K562 (cell line): ENCODE measurements at regions not wholly inside any gene's neighbourhood (a gene's known extent, or its start where the extent isn't known, plus 50 kb on each side); places are given as distances from the start of the nearest gene placed in this dataset.

Experiments
- ATAC-seq: fragments of 200-7000 bp; cut with Tn5 transposase; 3 replicates; pipeline ENCODE4 v1.9.1; 2020; ENCODE audit warnings: moderate library complexity
- BruUV-seq: library from RNA; stranded (reverse); fragments of 400-500 nt; replicated peaks from 2 replicates; lab custom pipeline; 2021; lab: Mats Ljungman, UMichigan
- CTCF ChIA-PET: fragments of 300-600 bp; formaldehyde crosslinking; extraction: SDS; loops from one replicate; lab custom pipeline; 2021; ENCODE audit warnings: low intra/inter-chr PET ratio; lab: Yijun Ruan, JAX
- POLR2A ChIA-PET: fragments of 300-600, 350-650 bp; sonication (Branson Sonifier 250); formaldehyde crosslinking; extraction: SDS; loops from one replicate; lab custom pipeline; 2021; ENCODE audit warnings: antibody characterized with exemption, inconsistent platforms; lab: Yijun Ruan, JAX
- DNase-seq, 4 experiments: peaks; one replicate each; pipeline versions ENCODE4 v3.0.0 to v3.0.0-alpha.2; 2011 to 2018; ENCODE audit warnings: low spot score in 3 of 4, mixed read lengths in 3 of 4; ENCODE audit errors: extremely low read depth in 1 of 4
- FAIRE-seq: peaks from 2 replicates; lab custom pipeline; 2011; peaks lifted over from hg19 to GRCh38; lab: Jason Lieb, UNC
- H2AFZ ChIP-seq: 2 replicates; pipeline ENCODE4 v1.6.0; 2011; ENCODE audit warnings: low read depth, low read length, control low read depth, inconsistent platforms
- H3K27ac ChIP-seq: fragments of 200-600 bp; 3 replicates; pipeline ENCODE4 v1.8.0; 2011; ENCODE audit warnings: low read depth, mild to moderate bottlenecking, control low read depth, inconsistent platforms, low read length, moderate library complexity, mixed read lengths; ENCODE audit errors: extremely low read depth
- H3K27me3 ChIP-seq, 2 experiments: fragments of 300-600 bp in 1 of 2; 2 replicates in 1 of 2; 3 replicates in 1 of 2; pipeline versions ENCODE4 v1.6.0 to v1.8.0; 2011; ENCODE audit warnings: inconsistent platforms in 2 of 2, low read length in 2 of 2, mild to moderate bottlenecking in 1 of 2, mixed read lengths in 1 of 2, moderate library complexity in 1 of 2; ENCODE audit not compliant: control insufficient read depth in 2 of 2, insufficient read depth in 2 of 2
- H3K36me3 ChIP-seq: fragments of 300-600 bp; 3 replicates; pipeline ENCODE4 v1.8.0; 2011; ENCODE audit warnings: mild to moderate bottlenecking, low read length, inconsistent platforms; ENCODE audit not compliant: control insufficient read depth, insufficient read depth
- H3K4me1 ChIP-seq, 2 experiments: fragments of 200-600 bp in 1 of 2; replicated peaks in 1 of 2; 2 replicates in 1 of 2; 3 replicates in 1 of 2; pipeline versions ENCODE4 v1.5.1 to v1.8.0; 2011; ENCODE audit warnings: inconsistent platforms in 2 of 2, low read length in 2 of 2, mild to moderate bottlenecking in 1 of 2, mixed read lengths in 1 of 2, moderate library complexity in 1 of 2; ENCODE audit not compliant: control insufficient read depth in 2 of 2, insufficient read depth in 2 of 2
- H3K4me2 ChIP-seq: 2 replicates; pipeline ENCODE4 v1.6.1; 2011; ENCODE audit warnings: low read length, control low read depth, inconsistent platforms, mixed read lengths; ENCODE audit not compliant: insufficient read depth
- H3K4me3 ChIP-seq: fragments of 200-600 bp; sonication (generic), shearing (Covaris generic); 2 replicates; pipeline ENCODE4 v1.5.1; 2016; ENCODE audit warnings: control low read depth, inconsistent platforms
- H3K79me2 ChIP-seq: fragments of 200-600 bp; 3 replicates; pipeline ENCODE4 v1.8.0; 2011; ENCODE audit warnings: low read length, inconsistent platforms; ENCODE audit not compliant: control insufficient read depth, insufficient read depth
- H3K9ac ChIP-seq, 2 experiments: 2 replicates each; pipeline versions ENCODE4 v1.6.0 to v1.6.1; 2011; ENCODE audit warnings: low read depth in 2 of 2, low read length in 2 of 2, control low read depth in 1 of 2, inconsistent platforms in 1 of 2, mild to moderate bottlenecking in 1 of 2, mixed read lengths in 1 of 2; ENCODE audit not compliant: insufficient read depth in 1 of 2
- H3K9me1 ChIP-seq: one replicate; pipeline ENCODE4 v1.6.0; 2011; ENCODE audit warnings: inconsistent platforms, mild to moderate bottlenecking, low read length, moderate library complexity; ENCODE audit not compliant: control insufficient read depth, insufficient read depth
- H3K9me3 ChIP-seq: replicated peaks from 2 replicates; pipeline ENCODE4 v1.5.1; 2011; ENCODE audit warnings: low read depth, low read length, inconsistent platforms; ENCODE audit not compliant: control insufficient read depth, insufficient read depth
- H4K20me1 ChIP-seq: replicated peaks from 2 replicates; pipeline ENCODE4 v1.6.1; 2011; ENCODE audit warnings: low read length, inconsistent platforms, mixed read lengths; ENCODE audit not compliant: control insufficient read depth, insufficient read depth
- AFF4 ChIP-seq: sonication (generic); formaldehyde crosslinking; IDR thresholded peaks from 2 replicates; pipeline ENCODE4 v1.8.0; 2023; ENCODE audit warnings: mild to moderate bottlenecking, missing genetic modification reagents
- CBFB ChIP-seq: sonication (generic); formaldehyde crosslinking; IDR thresholded peaks from 2 replicates; pipeline ENCODE4 v1.4.0; 2020; ENCODE audit warnings: mild to moderate bottlenecking, missing genetic modification reagents
- FOS ChIP-seq: IDR thresholded peaks from 3 replicates; pipeline ENCODE4 v1.6.1; 2011; ENCODE audit not compliant: insufficient read length; ENCODE audit errors: extremely low read depth
- HNRNPL ChIP-seq: fragments of 200-400 bp; formaldehyde crosslinking; IDR thresholded peaks from 2 replicates; pipeline ENCODE4 v1.6.1; 2017; ENCODE audit warnings: low read depth, mild to moderate bottlenecking, low read length
- KLF16 ChIP-seq: IDR thresholded peaks from 2 replicates; pipeline ENCODE4 v1.6.1; 2016; ENCODE audit warnings: antibody characterized with exemption
- POLR3A ChIP-seq: IDR thresholded peaks from 2 replicates; pipeline ENCODE4 v1.6.1; 2011; ENCODE audit warnings: borderline replicate concordance, mild to moderate bottlenecking, moderate library complexity; ENCODE audit not compliant: insufficient read length, insufficient read depth; ENCODE audit errors: extremely low read depth
- TCFL5 ChIP-seq: fragments of 250-450 bp; sonication (Bioruptor Pico); conservative IDR thresholded peaks from 2 replicates; pipeline ENCODE4 v1.6.1; 2021; ENCODE audit warnings: mild to moderate bottlenecking, moderate library complexity, matching md5 sums
- ZNF263 ChIP-seq: sonication (generic); formaldehyde crosslinking; IDR thresholded peaks from 2 replicates; pipeline ENCODE4 v1.8.0; 2022; ENCODE audit warnings: mild to moderate bottlenecking, missing genetic modification reagents, borderline replicate concordance
- ZNF408 ChIP-seq: fragments of 250-450 bp; sonication (Bioruptor Pico); IDR thresholded peaks from 2 replicates; pipeline ENCODE4 v1.4.0; 2020; ENCODE audit warnings: low read depth, mild to moderate bottlenecking, moderate library complexity
- WGBS: fragments of 100-300 bp; shearing (Covaris generic); methylation state at CpG from one replicate; pipeline ENCODE4 v1.1.6; 2016; ENCODE audit warnings: low coverage, mixed read lengths; ENCODE audit not compliant: insufficient coverage; ENCODE audit errors: missing lambda C conversion rate; 5-methylcytosine and 5-hydroxymethylcytosine counted together
- in situ Hi-C: fragments of 300-500 bp; cut with MboI; formaldehyde crosslinking; loops from 4 replicates; pipeline ENCODE4 v1.15.0; 2018; ENCODE audit warnings: inconsistent platforms, mixed read lengths
- intact Hi-C: fragments of 100-400 bp; cut with micrococcal nuclease; formaldehyde crosslinking; loops from 2 replicates; pipeline ENCODE4 v1.14.2; 2022
- TF ChIP-seq, protein P1 (sequence below): fragments of 450-650 bp; conservative IDR thresholded peaks from 2 replicates; pipeline ENCODE4 v1.6.1; 2016; ENCODE audit warnings: missing genetic modification characterization, low read depth, mild to moderate bottlenecking, control low read depth, missing compliant biosample characterization

- TF ChIP-seq, protein P1, sequence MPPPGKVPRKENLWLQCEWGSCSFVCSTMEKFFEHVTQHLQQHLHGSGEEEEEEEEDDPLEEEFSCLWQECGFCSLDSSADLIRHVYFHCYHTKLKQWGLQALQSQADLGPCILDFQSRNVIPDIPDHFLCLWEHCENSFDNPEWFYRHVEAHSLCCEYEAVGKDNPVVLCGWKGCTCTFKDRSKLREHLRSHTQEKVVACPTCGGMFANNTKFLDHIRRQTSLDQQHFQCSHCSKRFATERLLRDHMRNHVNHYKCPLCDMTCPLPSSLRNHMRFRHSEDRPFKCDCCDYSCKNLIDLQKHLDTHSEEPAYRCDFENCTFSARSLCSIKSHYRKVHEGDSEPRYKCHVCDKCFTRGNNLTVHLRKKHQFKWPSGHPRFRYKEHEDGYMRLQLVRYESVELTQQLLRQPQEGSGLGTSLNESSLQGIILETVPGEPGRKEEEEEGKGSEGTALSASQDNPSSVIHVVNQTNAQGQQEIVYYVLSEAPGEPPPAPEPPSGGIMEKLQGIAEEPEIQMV (tag), result no peak
- TF ChIP-seq FOS (no peak), ZNF408 (CRISPR knock-in tag) (no peak), HNRNPL (no peak), CBFB (CRISPR knock-in tag) (no peak), TCFL5 (CRISPR knock-in tag) (no peak)
These were observed 422.6 kb upstream of the NEGR1 start (continued) for GRCh38 chr1:72704841-72705477.

GRCh38 chr1:72697410-72697809, 415.1 kb upstream of the NEGR1 start:
- H3K4me3 ChIP-seq, result no peak overlapping the region
- DNase-seq (no peak), ATAC-seq (no peak), FAIRE-seq (no peak)
- WGBS, result 0% methylated on average over 2 of the region's 2 CpGs
- H3K79me2 ChIP-seq, result no peaks in the 10 kb centered on the region
- no TSS peak for BruUV-seq
- no peaks in the 10 kb centered on the region for H3K4me1 ChIP-seq
- no peak overlapping the region for H2AFZ ChIP-seq
- H3K36me3 ChIP-seq, result no peaks in the 10 kb centered on the region
- no peaks in the 10 kb centered on the region for H4K20me1 ChIP-seq
- H3K9me1 ChIP-seq, result no peaks in the 10 kb centered on the region
- intact Hi-C loops (no loop called here), in situ Hi-C loops (no loop called here)
- no peak overlapping the region for H3K27ac ChIP-seq
- POLR2A ChIA-PET, result no interaction called here
- no peak overlapping the region for H3K9ac ChIP-seq
- H3K9me3 ChIP-seq, result no peaks in the 10 kb centered on the region; the same call in 1 of the 2 replicates
- TF ChIP-seq AFF4 (CRISPR knock-in tag) (no peak), POLR3A (no peak), ZNF263 (CRISPR knock-in tag) (no peak), KLF16 (no peak)
- no peak overlapping the region for H3K4me2 ChIP-seq
- CTCF ChIA-PET, result no interaction called here
- H3K27me3 ChIP-seq, result no peaks in the 10 kb centered on the region
